Prostate gland (tissue), 2 donors: ENCODE measurements at regions not wholly inside any gene's neighbourhood (a gene's known extent, or its start where the extent isn't known, plus 50 kb on each side); places are given as distances from the start of the nearest gene placed in this dataset.

Source experiments
- DNase-seq: peaks from one replicate; pipeline ENCODE4 v3.0.0-alpha.2; 2019; ENCODE audit warnings: low spot score
- H3K27ac ChIP-seq, 2 donors: fragments of 200-600 bp; sonication (generic); 2 replicates each; pipeline ENCODE4 v1.5.1; 2017 to 2019
- H3K27me3 ChIP-seq: fragments of 200-600 bp; sonication (generic); replicated peaks from 2 replicates; pipeline ENCODE4 v1.5.1; 2019; ENCODE audit not compliant: insufficient read depth
- H3K36me3 ChIP-seq, 2 donors: fragments of 200-600 bp; sonication (generic); 1 replicate in 1 of 2; 2 replicates in 1 of 2; pipeline versions ENCODE4 v1.5.1 to v1.8.1; 2017 to 2019
- H3K4me1 ChIP-seq: fragments of 200-600 bp; sonication (generic); replicated peaks from 2 replicates; pipeline ENCODE4 v1.5.1; 2019
- H3K4me3 ChIP-seq, 2 donors: fragments of 200-600 bp; sonication (generic); 2 replicates each; pipeline ENCODE4 v1.5.1; 2017 to 2019
- H3K9me3 ChIP-seq: fragments of 200-600 bp; sonication (generic); 2 replicates; pipeline ENCODE4 v1.5.1; 2017
- CTCF ChIP-seq, 4 experiments: fragments of 200-600 bp in 2 of 4; fragments of 450-650 bp in 2 of 4; sonication (generic) in 2 of 4; IDR thresholded peaks; 1 replicate in 3 of 4; 2 replicates in 1 of 4; pipeline ENCODE4 v1.5.1; 2016 to 2019; ENCODE audit warnings: antibody characterized with exemption in 4 of 4, mild to moderate bottlenecking in 2 of 4, moderate library complexity in 2 of 4
- POLR2A ChIP-seq: fragments of 450-650 bp; IDR thresholded peaks from one replicate; pipeline ENCODE4 v1.6.1; 2016; ENCODE audit warnings: antibody characterized with exemption, mild to moderate bottlenecking
- POLR2AphosphoS5 ChIP-seq: sonication (generic); formaldehyde crosslinking; IDR thresholded peaks from one replicate; pipeline ENCODE4 v1.6.1; 2017; ENCODE audit warnings: antibody characterized with exemption
- WGBS: methylation state at CpG from one replicate; pipeline ENCODE4 v1.1.5; 2018; 5-methylcytosine and 5-hydroxymethylcytosine counted together
- intact Hi-C: fragments of 100-400 bp; cut with DNase I; formaldehyde crosslinking; loops from one replicate; pipeline ENCODE4 v1.14.2; 2022

GRCh38 chr1:232140419-232141166 lies 489.3 kb downstream of the SIPA1L2 start:
- no peak for TF ChIP-seq POLR2A
- TF ChIP-seq POLR2AphosphoS5 = no peak
- no peak for TF ChIP-seq CTCF (IDR thresholded peaks at IDR 0.05)
- Histone ChIP-seq H3K36me3 (no peaks in the 10 kb centered on the region), H3K9me3 (no peaks in the 10 kb centered on the region), H3K27ac (no peak overlapping the region), H3K4me1 (no peaks in the 10 kb centered on the region), H3K4me3 (no peak overlapping the region), H3K27me3 (no peaks in the 10 kb centered on the region)
- DNase-seq = no peak
- intact Hi-C loops = loop anchor here (5.0 to 10.0 kb wide), 2 partner anchors 154 to 492 kb away; partner anchors contain the start of gene SIPA1L2
- 85% methylated on average over 6 of the region's 6 CpGs for WGBS

GRCh38 chr1:232139444-232139843 lies 490.5 kb downstream of the SIPA1L2 start:
- Histone ChIP-seq H3K36me3 (no peaks in the 10 kb centered on the region), H3K27me3 (no peaks in the 10 kb centered on the region), H3K9me3 (no peaks in the 10 kb centered on the region), H3K4me1 (no peaks in the 10 kb centered on the region), H3K4me3 (no peak overlapping the region), H3K27ac (no peak overlapping the region)
- DNase-seq = no peak
- WGBS = 97% methylated on average over 6 of the region's 6 CpGs
- no peak for TF ChIP-seq POLR2A
- no peak for TF ChIP-seq POLR2AphosphoS5
- TF ChIP-seq CTCF (IDR thresholded peaks at IDR 0.05) = no peak
- intact Hi-C loops = no loop called here

GRCh38 chr1:232138044-232138443 lies 491.9 kb downstream of the SIPA1L2 start:
- H3K27me3 ChIP-seq = no peaks in the 10 kb centered on the region
- TF ChIP-seq POLR2AphosphoS5 (no peak), CTCF (IDR thresholded peaks at IDR 0.05) (no peak), POLR2A (no peak)
- no peak overlapping the region for H3K4me3 ChIP-seq
- no peaks in the 10 kb centered on the region for H3K9me3 ChIP-seq
- 91% methylated on average over 7 of the region's 7 CpGs for WGBS
- intact Hi-C loops = no loop called here
- H3K4me1 ChIP-seq = no peaks in the 10 kb centered on the region
- H3K27ac ChIP-seq = no peak overlapping the region
- no peaks in the 10 kb centered on the region for H3K36me3 ChIP-seq
- no peak for DNase-seq

GRCh38 chr1:232137066-232137465 lies 492.9 kb downstream of the SIPA1L2 start:
- Histone ChIP-seq H3K27ac (no peak overlapping the region), H3K4me3 (no peak overlapping the region), H3K4me1 (no peaks in the 10 kb centered on the region), H3K9me3 (no peaks in the 10 kb centered on the region), H3K36me3 (no peaks in the 10 kb centered on the region), H3K27me3 (no peaks in the 10 kb centered on the region)
- DNase-seq = no peak
- intact Hi-C loops = no loop called here
- 72% methylated on average over 3 of the region's 3 CpGs for WGBS
- TF ChIP-seq CTCF (IDR thresholded peaks at IDR 0.05) (no peak), POLR2AphosphoS5 (no peak), POLR2A (no peak)

GRCh38 chr1:232136136-232136535 lies 493.8 kb downstream of the SIPA1L2 start:
- Histone ChIP-seq H3K4me3 (no peak overlapping the region), H3K27me3 (no peaks in the 10 kb centered on the region), H3K27ac (no peak overlapping the region), H3K9me3 (no peaks in the 10 kb centered on the region), H3K4me1 (no peaks in the 10 kb centered on the region), H3K36me3 (no peaks in the 10 kb centered on the region)
- intact Hi-C loops = no loop called here
- 92% methylated on average over 4 of the region's 4 CpGs for WGBS
- no peak for TF ChIP-seq CTCF (IDR thresholded peaks at IDR 0.05)
- TF ChIP-seq POLR2A = no peak
- no peak for TF ChIP-seq POLR2AphosphoS5
- DNase-seq = no peak
